ENCODE measurements at regions not wholly inside any gene's neighbourhood (a gene's known extent, or its start where the extent isn't known, plus 50 kb on each side); places are given as distances from the start of the nearest gene placed in this dataset.
A peak's percentile ranks its signal among the peaks of the same experiment; 100 is the strongest.

GRCh38 chrX:10923466-10923865 lies 187.7 kb upstream of the HCCS start:
- Histone ChIP-seq H3K79me2 (ENCODE audit: insufficient read depth, low read length) (no peaks in the 10 kb centered on the region), H3K36me3 (ENCODE audit: insufficient read depth, low read length) (no peaks in the 10 kb centered on the region), H3K4me3 (ENCODE audit: insufficient read depth, low read depth, low read length) (no peak overlapping the region), H3K4me1 (ENCODE audit: insufficient read depth, low read length) (peaks cover 3% of the 10 kb centered on the region), H4K20me1 (ENCODE audit: insufficient read depth, low read length) (no peaks in the 10 kb centered on the region), H3K9ac (ENCODE audit: low read length) (no peak overlapping the region), H3K9me3 (ENCODE audit: insufficient read depth, low read depth, low read length) (no peaks in the 10 kb centered on the region), H3K4me2 (ENCODE audit: low read length) (no peak overlapping the region), H3K27me3 (ENCODE audit: insufficient read depth, low read length) (no peaks in the 10 kb centered on the region), H3K27ac (ENCODE audit: low read depth, low read length) (no peak overlapping the region), H2AFZ (ENCODE audit: low read depth, low read length) (no peak overlapping the region)
- Mint-ChIP-seq H3K4me3 (ENCODE audit: unreplicated experiment) (no peak overlapping the region), H3K27ac (ENCODE audit: unreplicated experiment) (no peak overlapping the region), H3K36me3 (ENCODE audit: low read depth, unreplicated experiment) (no peaks in the 10 kb centered on the region), H3K27me3 (ENCODE audit: low read depth, unreplicated experiment) (no peaks in the 10 kb centered on the region), H3K4me1 (ENCODE audit: low read depth, unreplicated experiment) (peaks cover 11% of the 10 kb centered on the region), H3K9me3 (ENCODE audit: unreplicated experiment) (no peaks in the 10 kb centered on the region)
- TF ChIP-seq EZH2 (IDR thresholded peaks at IDR 0.05; ENCODE audit: insufficient read depth, low read length) = no peak
- TF ChIP-seq CTCF (IDR thresholded peaks at IDR 0.05; ENCODE audit: insufficient read depth, low read depth, low read length) = no peak
- FAIRE-seq (peak; percentile 88), DNase-seq (ENCODE audit: low read depth) (no peak)

- H3K9me3 ChIP-seq (ENCODE audit: insufficient read depth, low read depth, low read length) = no peaks in the 10 kb centered on the region
- no peak overlapping the region for H3K4me2 ChIP-seq (ENCODE audit: low read length)
- no peak for FAIRE-seq
- Mint-ChIP-seq H3K9me3 (ENCODE audit: unreplicated experiment) (no peaks in the 10 kb centered on the region), H3K4me3 (ENCODE audit: unreplicated experiment) (no peak overlapping the region), H3K4me1 (ENCODE audit: low read depth, unreplicated experiment) (peaks cover 9% of the 10 kb centered on the region), H3K27ac (ENCODE audit: unreplicated experiment) (no peak overlapping the region), H3K36me3 (ENCODE audit: low read depth, unreplicated experiment) (no peaks in the 10 kb centered on the region), H3K27me3 (ENCODE audit: low read depth, unreplicated experiment) (no peaks in the 10 kb centered on the region)
- H3K27me3 ChIP-seq (ENCODE audit: insufficient read depth, low read length) = no peaks in the 10 kb centered on the region
- no peak overlapping the region for H2AFZ ChIP-seq (ENCODE audit: low read depth, low read length)
- no peaks in the 10 kb centered on the region for H3K79me2 ChIP-seq (ENCODE audit: insufficient read depth, low read length)
- H3K27ac ChIP-seq (ENCODE audit: low read depth, low read length) = no peak overlapping the region
- no peaks in the 10 kb centered on the region for H4K20me1 ChIP-seq (ENCODE audit: insufficient read depth, low read length)
- H3K9ac ChIP-seq (ENCODE audit: low read length) = no peak overlapping the region
- no peak overlapping the region for H3K4me3 ChIP-seq (ENCODE audit: insufficient read depth, low read depth, low read length)
- no peak for DNase-seq (ENCODE audit: low read depth)
- peaks cover 3% of the 10 kb centered on the region for H3K4me1 ChIP-seq (ENCODE audit: insufficient read depth, low read length)
- TF ChIP-seq CTCF (IDR thresholded peaks at IDR 0.05; ENCODE audit: insufficient read depth, low read depth, low read length) = no peak
- no peak for TF ChIP-seq EZH2 (IDR thresholded peaks at IDR 0.05; ENCODE audit: insufficient read depth, low read length)
- no peaks in the 10 kb centered on the region for H3K36me3 ChIP-seq (ENCODE audit: insufficient read depth, low read length)
These were observed 184.7 kb upstream of the HCCS start for GRCh38 chrX:10926404-10926803.

GRCh38 chrX:10926891-10927290 lies 184.2 kb upstream of the HCCS start:
- Mint-ChIP-seq H3K4me1 (ENCODE audit: low read depth, unreplicated experiment) (peaks cover 6% of the 10 kb centered on the region), H3K9me3 (ENCODE audit: unreplicated experiment) (no peaks in the 10 kb centered on the region), H3K27ac (ENCODE audit: unreplicated experiment) (no peak overlapping the region), H3K4me3 (ENCODE audit: unreplicated experiment) (no peak overlapping the region), H3K36me3 (ENCODE audit: low read depth, unreplicated experiment) (no peaks in the 10 kb centered on the region), H3K27me3 (ENCODE audit: low read depth, unreplicated experiment) (no peaks in the 10 kb centered on the region)
- no peaks in the 10 kb centered on the region for H3K9me3 ChIP-seq (ENCODE audit: insufficient read depth, low read depth, low read length)
- peaks cover 3% of the 10 kb centered on the region for H3K4me1 ChIP-seq (ENCODE audit: insufficient read depth, low read length)
- no peak overlapping the region for H2AFZ ChIP-seq (ENCODE audit: low read depth, low read length)
- no peak for TF ChIP-seq EZH2 (IDR thresholded peaks at IDR 0.05; ENCODE audit: insufficient read depth, low read length)
- TF ChIP-seq CTCF (IDR thresholded peaks at IDR 0.05; ENCODE audit: insufficient read depth, low read depth, low read length) = no peak
- no peaks in the 10 kb centered on the region for H4K20me1 ChIP-seq (ENCODE audit: insufficient read depth, low read length)
- H3K27ac ChIP-seq (ENCODE audit: low read depth, low read length) = no peak overlapping the region
- no peak overlapping the region for H3K4me3 ChIP-seq (ENCODE audit: insufficient read depth, low read depth, low read length)
- H3K36me3 ChIP-seq (ENCODE audit: insufficient read depth, low read length) = no peaks in the 10 kb centered on the region
- FAIRE-seq = peak; percentile 50
- H3K27me3 ChIP-seq (ENCODE audit: insufficient read depth, low read length) = no peaks in the 10 kb centered on the region
- H3K4me2 ChIP-seq (ENCODE audit: low read length) = no peak overlapping the region
- no peak overlapping the region for H3K9ac ChIP-seq (ENCODE audit: low read length)
- peak; percentile 49 for DNase-seq (ENCODE audit: low read depth)
- no peaks in the 10 kb centered on the region for H3K79me2 ChIP-seq (ENCODE audit: insufficient read depth, low read length)

All from astrocyte (in vitro differentiated cells and primary cell).